ELR (cell line): ENCODE measurements at regions not wholly inside any gene's neighbourhood (a gene's known extent, or its start where the extent isn't known, plus 50 kb on each side); places are given as distances from the start of the nearest gene placed in this dataset.

Experiments used
- DNase-seq: peaks from one replicate; pipeline ENCODE4 v3.0.0-alpha.2; 2015; ENCODE audit warnings: low read depth

DNA sequence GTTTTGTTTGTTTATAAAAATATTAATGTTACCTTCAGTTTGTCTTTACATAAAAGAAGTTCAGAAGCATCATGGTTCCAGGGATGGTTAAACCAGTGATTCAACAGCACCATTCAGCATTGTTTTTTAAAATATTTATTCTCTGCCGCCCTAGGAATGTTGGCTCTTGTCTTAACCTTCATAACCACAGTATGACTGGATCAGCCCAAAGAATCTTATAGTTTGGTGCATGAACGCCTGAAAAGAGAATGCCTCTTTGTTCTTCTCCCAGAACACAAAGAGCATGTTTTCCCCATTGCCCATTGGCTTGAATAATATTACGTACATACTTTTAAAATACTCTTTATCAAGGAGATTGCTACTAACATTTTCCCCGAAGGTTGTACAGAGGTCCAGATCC lies 413.4 kb downstream of the ANXA1 start:
- no peak for DNase-seq

DNA sequence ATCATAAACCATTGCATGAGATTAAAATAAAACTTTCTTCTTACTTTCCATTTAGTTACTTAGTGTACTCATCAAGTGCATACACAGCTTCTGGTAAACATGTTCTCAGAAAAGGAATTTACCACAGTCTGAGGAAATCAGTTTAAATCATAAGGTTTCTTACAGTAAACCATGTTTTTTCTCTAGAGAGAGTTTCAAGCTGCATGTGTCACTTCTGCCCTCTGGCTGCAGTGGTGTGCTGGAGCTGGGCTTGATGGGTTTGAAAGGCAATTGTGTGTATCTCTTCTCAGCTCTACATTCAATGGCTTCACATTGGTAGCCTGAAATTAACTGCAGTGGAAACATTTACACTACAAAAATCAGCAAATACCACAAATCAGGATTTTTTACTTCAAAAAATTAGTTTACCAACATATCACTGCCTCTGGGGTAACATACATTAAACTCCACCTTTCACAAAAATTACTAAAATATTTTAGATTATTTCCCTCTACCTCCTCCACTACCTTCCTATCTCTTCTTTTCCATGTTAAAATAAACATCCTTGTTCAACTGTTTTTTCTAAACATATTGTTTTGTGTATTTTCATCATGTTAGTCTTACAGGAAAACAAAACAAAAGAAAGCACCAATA lies 414.3 kb downstream of the ANXA1 start:
- peak; percentile 12 for DNase-seq

DNA sequence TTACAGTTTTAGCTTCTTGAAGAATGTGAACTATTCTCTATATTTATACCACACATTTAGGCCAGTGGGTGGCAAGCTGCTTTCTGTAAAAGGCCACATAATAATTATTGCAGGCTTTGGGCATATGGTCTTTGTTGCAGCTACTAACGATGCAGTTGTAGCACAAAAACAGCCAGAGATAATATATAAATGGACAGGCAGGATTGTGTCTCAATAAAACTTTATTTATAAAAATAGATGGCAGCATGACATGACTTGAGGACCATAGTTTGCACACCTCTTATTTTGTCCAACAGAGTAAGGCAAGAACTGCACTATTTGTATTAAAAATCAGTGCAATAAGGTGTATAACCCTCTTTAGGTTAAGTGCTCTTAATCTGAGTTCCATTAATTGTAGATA lies 415.0 kb downstream of the ANXA1 start:
- DNase-seq: no peak

DNA sequence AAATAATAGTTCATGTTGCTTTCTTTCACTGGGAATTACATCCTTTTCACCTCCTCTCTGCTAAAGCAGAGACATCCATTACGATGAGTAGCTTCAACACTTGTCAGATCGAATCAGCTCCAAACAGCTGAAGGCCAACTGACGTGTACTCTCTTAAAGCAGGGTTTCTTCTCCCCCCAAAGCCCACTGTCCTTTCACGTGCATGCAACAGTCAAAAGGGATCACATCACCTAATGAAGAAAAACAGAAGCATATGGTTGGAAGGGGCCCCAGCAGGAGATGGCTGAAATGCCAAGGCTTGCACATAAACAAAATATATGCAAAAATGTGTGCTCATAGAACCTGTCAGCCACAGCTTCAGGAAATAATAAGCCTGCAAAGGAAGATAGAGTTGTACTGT lies 421.6 kb downstream of the ANXA1 start:
- no peak for DNase-seq

DNA sequence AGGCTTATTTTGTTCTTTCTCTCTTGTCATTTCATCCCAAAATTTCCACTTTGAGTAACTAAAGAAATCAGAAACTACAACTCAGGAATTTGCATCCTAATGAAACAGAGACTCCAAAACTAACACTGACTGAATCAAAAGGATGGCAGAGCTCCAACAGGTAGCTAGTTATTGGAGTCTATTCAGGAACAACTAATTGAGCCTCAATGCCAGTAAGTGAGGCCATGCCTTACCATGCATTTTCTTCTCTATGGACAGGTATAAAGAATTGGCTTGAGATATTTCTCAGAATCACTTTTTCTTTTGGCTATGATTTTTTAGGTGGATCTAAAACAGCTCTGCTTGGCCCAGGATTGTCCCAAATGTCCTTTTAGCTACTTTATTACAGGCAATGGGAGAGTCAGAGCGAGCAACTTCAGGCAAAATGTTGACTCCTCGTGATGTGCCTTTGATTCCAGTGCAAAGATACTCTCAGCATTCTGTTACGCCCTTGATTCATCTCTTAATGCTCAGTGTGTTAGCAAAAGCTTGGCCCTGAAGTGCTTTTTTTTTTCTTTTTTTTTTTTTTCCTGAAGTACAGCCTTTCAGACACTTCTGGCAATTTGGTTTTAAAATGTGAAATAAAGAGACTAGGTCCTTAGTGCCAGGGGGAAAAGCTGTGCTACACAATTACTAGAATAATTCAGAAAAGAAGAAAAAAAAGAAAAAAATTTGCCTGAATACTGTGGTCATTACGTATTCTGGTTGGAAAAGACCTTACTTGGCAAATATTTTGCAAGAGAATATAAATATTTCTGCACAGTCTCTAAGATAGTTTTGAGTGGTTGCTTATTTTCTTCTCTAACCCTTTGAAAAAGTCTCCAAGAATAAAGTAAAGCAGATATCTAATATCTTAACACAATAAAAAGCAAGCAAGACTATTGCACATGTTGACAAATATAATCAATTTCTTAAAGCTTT lies 423.7 kb downstream of the ANXA1 start:
- no peak for DNase-seq

DNA sequence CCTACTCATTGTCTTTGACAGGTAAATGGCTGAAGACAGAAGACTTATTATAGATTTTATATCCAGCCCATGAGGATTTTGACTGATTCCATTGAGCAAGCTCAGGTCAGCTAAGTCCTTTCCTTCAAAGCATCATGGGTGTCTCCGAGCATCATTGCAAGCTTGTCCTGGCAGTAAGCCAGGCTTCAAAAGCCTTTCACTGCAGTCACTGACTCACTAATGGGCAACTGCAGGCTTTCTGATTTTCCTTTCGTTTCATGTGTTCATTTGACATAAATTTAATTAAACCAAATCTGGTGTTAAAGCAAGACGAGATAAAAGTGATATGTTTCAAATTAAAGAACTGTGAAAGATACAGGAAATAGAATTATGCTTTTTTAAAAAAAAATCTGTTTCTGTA lies 426.2 kb downstream of the ANXA1 start:
- DNase-seq: no peak

DNA sequence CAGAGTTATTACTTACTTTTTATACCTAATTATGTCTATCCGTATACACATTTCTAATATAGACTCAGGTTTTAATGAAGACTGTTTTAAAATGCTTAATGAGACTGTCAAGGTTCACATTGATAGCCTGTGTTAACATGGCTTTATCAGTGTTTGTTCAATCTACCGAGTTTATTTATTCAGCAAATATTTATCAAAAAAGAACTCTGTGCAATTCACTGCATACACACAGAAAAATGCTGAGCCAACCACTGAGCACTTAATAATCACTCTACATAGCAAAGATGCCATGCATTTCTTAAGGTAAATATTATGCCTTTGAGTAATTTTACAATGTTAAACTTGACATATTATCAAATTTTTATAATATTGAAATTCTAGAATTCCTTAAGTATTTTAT lies 428.2 kb downstream of the ANXA1 start:
- no peak for DNase-seq

DNA sequence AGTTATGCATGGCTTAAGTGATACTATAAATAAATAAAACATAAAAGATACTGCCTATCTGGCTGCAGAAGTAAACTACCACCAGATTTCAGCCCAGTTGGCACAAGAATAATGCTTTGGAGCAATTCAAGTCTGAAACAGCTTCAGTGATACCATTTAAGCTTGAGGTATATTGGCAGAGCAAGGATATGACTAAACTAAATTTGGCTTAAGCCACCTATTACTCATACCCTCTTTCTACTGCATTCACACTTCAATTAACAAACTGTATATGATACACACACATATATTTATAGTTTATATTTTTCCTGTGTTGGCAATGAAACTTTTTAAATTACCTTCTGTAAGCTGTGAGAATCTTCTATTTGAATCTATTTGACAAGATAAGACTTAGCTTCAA lies 431.9 kb downstream of the ANXA1 start:
- no peak for DNase-seq

DNA sequence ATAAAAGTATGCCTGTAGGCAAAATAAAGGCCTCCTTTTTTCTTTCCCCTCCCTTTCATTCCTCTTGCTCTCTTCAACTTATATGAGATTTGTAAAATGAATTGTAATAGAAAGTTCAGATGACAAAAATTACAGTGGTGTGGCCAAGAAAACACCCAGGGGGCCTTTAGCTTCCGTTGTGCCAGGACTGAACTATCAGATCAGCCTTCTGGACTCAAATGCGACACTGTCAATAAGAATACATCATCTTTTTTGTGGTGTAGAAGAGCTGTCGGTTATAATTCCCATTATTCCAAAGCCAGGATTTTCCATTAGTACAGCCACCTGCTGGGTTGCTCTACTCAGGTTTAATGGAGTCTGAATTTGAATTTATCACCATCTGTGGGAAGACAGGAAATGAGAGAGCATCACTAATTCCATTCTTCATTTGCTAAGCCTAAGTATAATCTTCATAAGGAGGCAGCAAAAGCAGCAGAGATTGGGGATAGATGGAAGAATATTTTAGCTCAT lies 443.4 kb downstream of the ANXA1 start:
- no peak for DNase-seq

DNA sequence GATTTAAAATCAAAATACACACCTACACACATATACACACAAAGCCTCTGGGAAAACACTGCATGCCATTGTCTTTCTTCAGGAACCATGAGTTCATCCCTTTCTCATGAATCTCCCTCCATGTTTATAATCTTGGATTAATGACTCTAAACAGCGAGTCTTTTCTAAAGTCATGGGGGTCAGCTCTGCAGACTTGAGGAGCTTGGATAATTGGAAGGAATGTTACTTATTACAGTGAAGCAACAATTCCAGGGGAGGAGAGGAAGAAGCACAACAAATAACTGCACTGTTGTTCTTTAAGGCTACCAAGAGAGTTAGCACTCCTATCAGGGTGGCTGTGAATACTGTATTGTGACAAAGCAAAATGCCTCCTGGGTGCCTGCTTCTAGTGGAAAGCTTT lies 444.7 kb downstream of the ANXA1 start:
- DNase-seq: no peak

DNA sequence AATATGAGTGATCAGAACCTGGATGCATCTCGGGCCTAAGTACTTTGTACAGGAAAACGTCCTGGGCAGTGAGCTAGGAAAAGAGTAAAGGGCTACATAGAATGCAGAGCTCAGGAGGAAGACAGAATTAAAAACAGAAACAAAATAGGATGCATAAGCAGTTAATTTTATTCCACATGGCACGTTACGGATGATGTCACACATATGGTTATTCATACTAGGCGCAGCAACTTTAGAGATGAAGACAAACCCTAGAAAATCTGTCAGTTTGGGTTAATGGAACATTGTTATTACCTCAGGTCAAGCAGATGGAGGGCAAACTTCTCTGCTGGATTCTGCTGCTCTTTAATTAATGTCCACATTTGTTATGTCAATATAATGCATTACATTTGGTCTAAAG lies 445.4 kb downstream of the ANXA1 start:
- no peak for DNase-seq

DNA sequence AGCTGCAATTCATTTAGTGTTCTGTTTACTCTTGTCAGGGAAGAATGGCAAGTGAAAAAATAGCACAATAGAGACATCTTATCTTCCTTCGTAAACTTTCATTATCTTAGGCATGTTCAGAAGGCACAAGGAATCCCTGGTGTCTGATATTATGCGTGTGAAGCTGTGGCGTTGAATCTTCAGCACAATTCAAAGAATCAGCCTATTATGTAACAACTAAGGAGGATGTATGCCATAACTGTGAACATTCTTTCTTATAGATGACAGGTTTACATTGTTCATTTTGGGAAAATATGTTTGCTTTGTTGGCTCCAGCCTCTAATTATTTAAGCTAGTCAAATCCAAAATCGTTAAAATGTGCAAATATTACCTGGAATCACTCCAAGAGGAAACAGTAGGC lies 446.1 kb downstream of the ANXA1 start:
- DNase-seq: no peak

DNA sequence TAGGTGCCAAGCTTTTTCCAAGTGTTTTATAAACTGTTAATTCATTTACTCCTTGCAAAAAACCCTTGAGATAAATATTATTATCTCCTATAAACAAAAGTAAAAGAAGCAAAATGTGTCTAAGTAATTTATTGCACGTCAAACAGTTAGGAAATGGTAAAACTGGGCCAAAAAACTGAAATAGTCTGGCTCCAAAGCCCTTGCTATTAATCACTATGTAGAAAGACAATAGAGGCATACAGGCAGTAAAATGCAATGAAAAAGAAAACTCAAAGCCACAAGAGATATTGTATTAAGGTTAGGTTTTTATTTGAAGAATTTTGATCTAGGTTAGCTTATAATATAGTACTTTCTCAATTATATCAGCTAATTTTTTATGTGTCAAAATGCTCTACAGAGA lies 457.7 kb downstream of the ANXA1 start:
- no peak for DNase-seq

DNA sequence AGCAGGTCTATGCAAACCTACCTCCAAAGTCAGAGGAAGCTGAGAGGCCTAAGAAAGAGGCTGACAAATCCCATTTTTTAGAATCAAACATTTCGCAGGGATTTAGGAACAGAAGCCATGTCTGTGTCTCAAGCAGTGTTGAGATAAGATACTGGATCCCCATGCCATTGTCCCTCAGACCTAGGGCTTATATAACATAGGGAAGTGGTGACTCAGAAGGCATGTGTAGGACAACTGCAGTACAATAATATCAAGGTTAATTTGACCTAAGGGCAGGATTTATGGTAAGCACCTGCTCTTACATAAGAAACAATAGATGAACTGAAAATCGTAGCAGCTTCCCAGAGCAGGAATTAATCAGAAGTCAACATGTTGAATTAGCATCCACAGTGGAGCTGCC lies 459.4 kb downstream of the ANXA1 start:
- no peak for DNase-seq

DNA sequence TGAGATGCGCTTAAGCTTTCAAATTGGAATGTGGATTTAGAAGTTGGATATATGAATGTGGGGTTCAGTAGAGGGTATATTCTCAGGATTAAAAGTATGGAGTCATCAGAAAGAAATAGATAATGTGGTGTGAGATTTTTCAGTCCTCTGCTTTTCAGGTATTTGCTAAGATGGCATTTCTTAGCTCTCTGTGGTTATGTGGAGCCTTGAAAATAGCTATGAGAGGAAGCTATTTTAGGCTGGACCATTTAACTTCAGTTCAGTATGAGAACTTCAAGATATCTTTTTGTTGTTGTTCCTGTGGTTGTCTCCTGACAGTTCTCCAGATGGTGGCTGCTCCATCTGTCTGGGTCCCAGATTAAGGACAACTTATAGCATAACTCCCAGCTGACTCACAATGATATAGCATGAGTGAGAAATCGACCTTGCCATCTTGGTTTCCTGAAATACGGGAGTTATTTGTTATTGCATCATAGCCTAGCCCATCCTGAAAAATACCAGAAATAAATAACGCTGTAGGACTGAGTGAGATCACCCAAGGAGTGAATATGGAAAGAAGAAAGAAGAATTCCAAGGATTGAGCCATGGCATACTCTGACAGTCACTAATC lies 461.5 kb downstream of the ANXA1 start:
- DNase-seq: peak; percentile 34

DNA sequence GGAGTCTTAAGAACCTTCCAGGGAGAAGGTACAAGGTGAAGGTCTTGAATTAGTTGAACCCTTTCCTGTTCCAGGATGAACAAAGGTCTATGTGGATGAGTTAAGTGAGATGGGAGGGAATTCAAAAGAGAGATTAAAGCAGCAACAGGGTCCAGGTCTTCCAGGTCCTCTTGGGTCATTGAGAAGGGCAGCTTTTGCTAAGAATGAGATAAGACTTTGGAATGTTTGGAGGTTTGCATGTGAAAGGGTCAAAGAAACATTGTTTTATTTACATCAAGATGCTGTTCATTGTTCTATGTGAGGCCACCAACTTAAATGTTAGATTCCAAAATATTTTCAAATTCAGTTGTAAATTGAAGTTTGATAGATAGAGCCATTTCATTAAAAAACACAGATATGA lies 463.9 kb downstream of the ANXA1 start:
- DNase-seq: no peak

DNA sequence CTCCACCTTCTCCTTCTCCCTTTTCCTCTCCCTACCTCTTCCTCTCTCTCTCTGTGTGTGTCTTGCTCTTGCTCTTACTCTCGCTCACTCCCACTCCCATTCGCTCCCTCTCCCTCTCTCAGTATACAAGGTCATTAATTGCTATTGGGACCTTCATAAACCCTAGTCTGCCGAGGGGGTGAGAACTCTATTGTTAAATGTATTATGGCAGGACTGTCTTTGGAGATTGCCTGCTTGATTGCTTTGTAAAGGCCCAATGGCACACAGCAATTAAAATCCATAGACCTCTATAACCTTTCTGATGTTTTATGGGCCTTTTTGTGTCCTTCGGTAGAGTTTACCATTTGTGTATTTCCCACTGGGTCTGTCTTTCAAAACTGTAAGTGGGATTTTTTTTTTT lies 465.9 kb downstream of the ANXA1 start:
- DNase-seq: no peak

DNA sequence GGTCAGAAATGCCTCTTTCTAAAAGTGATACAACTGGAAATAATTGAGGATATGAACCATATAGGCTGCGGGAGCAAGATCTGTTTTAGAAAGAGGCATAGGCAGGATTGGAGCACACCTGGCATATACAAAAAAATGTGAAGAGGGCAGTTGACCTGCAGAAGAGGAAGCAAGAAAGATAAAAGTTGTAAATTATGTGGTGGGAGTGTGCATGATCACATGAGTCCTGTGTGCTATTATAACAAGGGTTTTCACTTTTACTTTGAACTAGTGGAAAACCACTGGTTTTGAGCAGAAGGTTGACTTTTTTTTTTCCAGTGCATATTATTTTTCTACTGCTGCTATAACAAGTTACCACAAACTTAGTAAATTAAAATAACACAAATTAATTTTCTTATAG lies 489.3 kb downstream of the ANXA1 start:
- no peak for DNase-seq

DNA sequence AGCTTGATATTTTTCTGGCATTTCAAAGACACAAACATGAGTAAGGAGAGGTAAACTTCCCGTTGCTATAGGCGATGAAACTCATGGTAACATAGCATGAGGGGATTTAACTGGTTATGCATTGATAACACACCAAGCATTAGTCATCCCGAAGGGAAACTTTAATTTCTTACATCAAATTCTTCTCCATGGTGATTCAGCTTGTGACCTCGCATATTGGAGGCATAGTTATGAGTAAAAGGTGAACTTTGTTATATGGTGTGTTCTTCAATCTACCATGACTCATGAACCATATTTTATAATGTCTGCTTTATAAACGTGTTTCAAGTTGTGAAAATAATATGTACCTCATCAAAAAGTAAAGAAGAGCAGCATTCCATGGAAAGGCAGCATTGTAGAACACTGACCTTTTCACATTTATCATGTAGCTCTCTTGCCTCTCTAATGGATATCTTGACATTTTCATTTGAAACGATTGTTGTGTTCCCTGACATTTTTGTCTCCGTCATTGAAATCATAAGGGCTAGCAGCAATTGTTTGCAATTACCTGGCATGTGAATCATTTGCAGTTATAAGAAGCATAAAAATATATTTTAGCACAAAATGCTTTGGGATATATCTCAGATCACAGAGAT lies 491.8 kb downstream of the ANXA1 start:
- peak; percentile 71 for DNase-seq

DNA sequence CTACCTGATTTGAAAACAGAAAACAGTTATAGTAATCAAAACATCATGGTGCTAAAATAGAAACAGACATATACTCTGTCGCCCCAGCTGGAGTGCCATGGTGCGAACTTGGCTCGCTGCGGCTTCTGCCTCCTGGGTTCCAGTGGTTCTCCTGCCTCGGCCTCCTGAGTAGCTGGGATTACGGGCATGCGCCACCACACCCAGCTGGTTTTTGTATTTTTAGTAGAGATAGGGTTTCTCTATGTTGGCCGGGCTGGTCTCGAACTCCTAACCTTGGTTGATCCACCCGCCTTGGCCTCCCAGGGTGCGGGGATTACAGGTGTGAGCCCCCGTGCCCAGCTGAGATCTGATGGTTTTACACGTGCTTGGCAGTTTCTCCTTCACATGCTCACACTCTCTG lies 495.9 kb downstream of the ANXA1 start:
- no peak for DNase-seq

DNA sequence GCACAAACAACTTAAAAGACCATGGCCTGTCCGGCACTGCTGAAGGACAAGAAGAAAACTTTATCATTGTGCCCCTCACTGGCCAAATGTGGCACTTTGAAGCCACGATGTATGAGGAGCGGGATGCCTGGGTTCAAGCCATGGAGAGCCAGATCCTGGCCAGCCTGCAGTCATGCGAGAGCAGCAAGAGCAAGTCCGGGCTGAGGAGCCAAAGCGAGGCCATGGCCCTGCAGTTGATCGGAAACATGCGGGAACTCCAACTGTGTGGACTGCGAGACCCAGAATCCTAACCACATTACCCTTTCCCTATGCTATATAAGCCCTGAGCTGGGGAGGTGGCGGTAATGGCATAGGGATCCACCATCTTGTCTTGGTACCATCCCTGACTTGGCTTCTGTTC lies 497.9 kb downstream of the ANXA1 start:
- no peak for DNase-seq

DNA sequence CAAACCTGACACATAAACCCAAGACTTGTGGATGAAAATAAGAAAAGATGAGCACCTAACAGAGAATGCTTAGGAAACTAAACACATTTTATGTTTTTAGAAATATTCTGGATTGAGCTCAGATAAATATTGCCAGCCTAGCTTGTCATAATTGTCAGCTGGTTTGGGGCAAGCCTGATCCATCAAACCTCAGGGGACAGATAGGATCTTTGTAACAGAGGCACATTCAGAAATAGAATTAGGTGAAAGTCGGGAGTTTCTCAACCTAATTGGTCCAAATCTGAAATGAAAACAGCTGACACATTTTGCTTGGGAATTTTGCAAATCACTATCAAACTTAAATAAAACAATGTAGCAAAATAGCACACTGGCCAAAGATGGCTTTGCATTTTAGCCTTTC lies 503.7 kb downstream of the ANXA1 start:
- no peak for DNase-seq

DNA sequence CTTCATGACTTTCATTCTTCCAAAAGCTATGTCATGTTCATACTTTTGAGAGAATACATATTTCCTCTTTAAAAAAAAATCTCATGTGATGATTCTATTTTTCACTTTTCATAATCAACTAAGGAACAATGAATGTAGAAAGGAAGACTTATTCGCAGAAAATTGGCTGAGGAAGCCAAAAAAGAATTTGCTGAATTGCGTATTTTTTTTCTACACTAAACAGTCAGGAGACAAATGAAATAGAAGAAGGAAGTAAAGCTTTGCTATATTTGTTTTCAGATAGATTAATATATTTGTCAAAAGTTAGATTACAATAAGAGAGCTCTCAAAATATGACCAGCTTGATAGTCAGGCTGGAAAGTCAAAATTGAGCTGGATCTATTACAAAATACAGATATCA lies 504.2 kb downstream of the ANXA1 start:
- DNase-seq: no peak
